HUES48 (cell line): ENCODE measurements at regions not wholly inside any gene's neighbourhood (a gene's known extent, or its start where the extent isn't known, plus 50 kb on each side); places are given as distances from the start of the nearest gene placed in this dataset.
"Not testable (repeated sequence)": the region's sequence is repeated elsewhere in the genome, so short reads cannot be mapped to it uniquely, and the experiment has no call there.

ENCODE experiments used
- H3K27ac ChIP-seq: one replicate; pipeline ENCODE4 v1.7.0; 2013; ENCODE audit warnings: low read depth, low read length, inconsistent platforms
- H3K27me3 ChIP-seq: 2 replicates; pipeline ENCODE4 v1.6.1; 2013; ENCODE audit warnings: mild to moderate bottlenecking, low read length; ENCODE audit not compliant: control insufficient read depth, insufficient read depth
- H3K36me3 ChIP-seq: 2 replicates; pipeline ENCODE4 v1.6.1; 2013; ENCODE audit warnings: low read length; ENCODE audit not compliant: control insufficient read depth, insufficient read depth
- H3K4me1 ChIP-seq: 2 replicates; pipeline ENCODE4 v1.6.1; 2013; ENCODE audit warnings: mild to moderate bottlenecking, low read length; ENCODE audit not compliant: control insufficient read depth, insufficient read depth
- H3K4me3 ChIP-seq: 2 replicates; pipeline ENCODE4 v1.5.1; 2013; ENCODE audit warnings: mild to moderate bottlenecking, low read depth, low read length
- H3K9ac ChIP-seq: 2 replicates; pipeline ENCODE4 v1.6.1; 2013; ENCODE audit warnings: mild to moderate bottlenecking, low read depth, low read length, moderate library complexity
- H3K9me3 ChIP-seq: 2 replicates; pipeline ENCODE4 v1.6.1; 2013; ENCODE audit warnings: low read length; ENCODE audit not compliant: control insufficient read depth, insufficient read depth

GRCh38 chr10:22825841-22826240 lies 102.0 kb upstream of the ARMC3 start:
- Histone ChIP-seq H3K36me3 (no peaks in the 10 kb centered on the region), H3K9ac (no peak overlapping the region), H3K27ac (no peak overlapping the region), H3K9me3 (no peaks in the 10 kb centered on the region), H3K27me3 (no peaks in the 10 kb centered on the region), H3K4me3 (no peak overlapping the region), H3K4me1 (no peaks in the 10 kb centered on the region)

- Histone ChIP-seq H3K36me3 (no peaks in the 10 kb centered on the region), H3K4me3 (no peak overlapping the region), H3K9me3 (no peaks in the 10 kb centered on the region), H3K4me1 (no peaks in the 10 kb centered on the region), H3K27me3 (no peaks in the 10 kb centered on the region), H3K27ac (no peak overlapping the region), H3K9ac (no peak overlapping the region)
Measured at GRCh38 chr10:22824984-22825383, 102.9 kb upstream of the ARMC3 start.

- Histone ChIP-seq H3K36me3 (no peaks in the 10 kb centered on the region), H3K4me1 (no peaks in the 10 kb centered on the region), H3K9ac (no peak overlapping the region), H3K27ac (no peak overlapping the region), H3K27me3 (no peaks in the 10 kb centered on the region), H3K4me3 (no peak overlapping the region), H3K9me3 (no peaks in the 10 kb centered on the region)
Measured at GRCh38 chr10:22824520-22824919, 103.3 kb upstream of the ARMC3 start.

GRCh38 chr10:22823109-22823508 lies 104.7 kb upstream of the ARMC3 start:
- Histone ChIP-seq H3K9me3 (no peaks in the 10 kb centered on the region), H3K36me3 (no peaks in the 10 kb centered on the region), H3K4me3 (no peak overlapping the region), H3K27me3 (no peaks in the 10 kb centered on the region), H3K27ac (no peak overlapping the region), H3K4me1 (no peaks in the 10 kb centered on the region), H3K9ac (no peak overlapping the region)

GRCh38 chr10:22821921-22822320 lies 105.9 kb upstream of the ARMC3 start:
- not testable (repeated sequence) for H3K4me1 ChIP-seq, H3K4me3 ChIP-seq, H3K9ac ChIP-seq, H3K27ac ChIP-seq, H3K9me3 ChIP-seq, H3K36me3 ChIP-seq, H3K27me3 ChIP-seq

GRCh38 chr10:22821501-22821900 lies 106.4 kb upstream of the ARMC3 start:
- Histone ChIP-seq H3K4me3 (no peak overlapping the region), H3K9ac (no peak overlapping the region), H3K36me3 (no peaks in the 10 kb centered on the region), H3K9me3 (no peaks in the 10 kb centered on the region), H3K4me1 (no peaks in the 10 kb centered on the region), H3K27me3 (no peaks in the 10 kb centered on the region), H3K27ac (no peak overlapping the region)

GRCh38 chr10:22816298-22816653 lies 101.9 kb upstream of the PIP4K2A start:
- Histone ChIP-seq H3K27me3 (peaks cover 10% of the 10 kb centered on the region), H3K36me3 (no peaks in the 10 kb centered on the region), H3K9me3 (no peaks in the 10 kb centered on the region), H3K4me3 (no peak overlapping the region), H3K27ac (no peak overlapping the region), H3K9ac (no peak overlapping the region), H3K4me1 (peaks cover under 1% of the 10 kb centered on the region)

GRCh38 chr10:22810643-22811465 lies 96.5 kb upstream of the PIP4K2A start:
- Histone ChIP-seq H3K9ac (no peak overlapping the region), H3K4me3 (no peak overlapping the region), H3K9me3 (no peaks in the 10 kb centered on the region), H3K27me3 (peaks cover 10% of the 10 kb centered on the region), H3K4me1 (peaks cover 12% of the 10 kb centered on the region), H3K36me3 (no peaks in the 10 kb centered on the region), H3K27ac (peak overlapping the region; percentile 73)

- Histone ChIP-seq H3K4me1 (peaks cover 12% of the 10 kb centered on the region), H3K27ac (no peak overlapping the region), H3K9me3 (no peaks in the 10 kb centered on the region), H3K27me3 (peaks cover 4% of the 10 kb centered on the region; the same call in 1 of the 2 replicates), H3K9ac (no peak overlapping the region), H3K4me3 (no peak overlapping the region), H3K36me3 (no peaks in the 10 kb centered on the region)
Measured at GRCh38 chr10:22807238-22807637, 92.9 kb upstream of the PIP4K2A start.

- Histone ChIP-seq H3K4me1 (peaks cover 2% of the 10 kb centered on the region), H3K9ac (no peak overlapping the region), H3K9me3 (no peaks in the 10 kb centered on the region), H3K4me3 (no peak overlapping the region), H3K27ac (no peak overlapping the region), H3K36me3 (no peaks in the 10 kb centered on the region), H3K27me3 (no peaks in the 10 kb centered on the region)
Measured at GRCh38 chr10:22805304-22805703, 90.9 kb upstream of the PIP4K2A start.

- H3K27me3 ChIP-seq, result no peaks in the 10 kb centered on the region
- no peaks in the 10 kb centered on the region for H3K9me3 ChIP-seq
- no peak overlapping the region for H3K4me3 ChIP-seq
- H3K27ac ChIP-seq, result no peak overlapping the region
- H3K36me3 ChIP-seq, result no peaks in the 10 kb centered on the region
- H3K4me1 ChIP-seq, result no peaks in the 10 kb centered on the region
- no peak overlapping the region for H3K9ac ChIP-seq
Measured at GRCh38 chr10:22803261-22803885, 89.0 kb upstream of the PIP4K2A start.
